ENCODE measurements at regions not wholly inside any gene's neighbourhood (a gene's known extent, or its start where the extent isn't known, plus 50 kb on each side); places are given as distances from the start of the nearest gene placed in this dataset.

- no TSS peak for BruUV-seq (replicated peaks)
- no peak overlapping the region for H3K27ac ChIP-seq (ENCODE audit: low read depth, low read length)
- H3K4me3 ChIP-seq (replicated peaks in 1 of 2; ENCODE audit: low read depth in 1 of 2, low read length in 2 of 2) = no peak overlapping the region
- no peaks in the 10 kb centered on the region for H3K9me2 ChIP-seq (ENCODE audit: insufficient read depth)
- H3K27me3 ChIP-seq (ENCODE audit: insufficient read depth, low read length) = no peaks in the 10 kb centered on the region
- H3K4me1 ChIP-seq (ENCODE audit: control insufficient read depth in 1 of 2, insufficient read depth in 2 of 2, low read length in 2 of 2) = no peaks in the 10 kb centered on the region
- POLR2A ChIA-PET = no interaction called here
- no peak overlapping the region for H2AFZ ChIP-seq (ENCODE audit: low read depth, low read length, poor library complexity, severe bottlenecking)
- CTCF ChIA-PET = no interaction called here
- peaks cover 11% of the 10 kb centered on the region in 2 experiments; a peak in 2 of 4 replicates for H3K9me3 ChIP-seq (ENCODE audit: control insufficient read depth in 1 of 2, insufficient read depth in 1 of 2, low read depth in 1 of 2, low read length in 2 of 2)
- H4K20me1 ChIP-seq (ENCODE audit: insufficient read depth) = no peaks in the 10 kb centered on the region
- H3K4me2 ChIP-seq (ENCODE audit: low read length) = no peak overlapping the region
- intact Hi-C loops (cut with micrococcal nuclease) = no loop called here
- no peaks in the 10 kb centered on the region for H3K79me2 ChIP-seq (ENCODE audit: insufficient read depth, low read length)
- RAD21 ChIA-PET (ENCODE audit: low non-redundant PET in 1 of 2, low total read pairs in 2 of 2, uncharacterized antibody in 2 of 2, unreplicated experiment in 2 of 2) = no interaction called here
- no peak overlapping the region for H3K9ac ChIP-seq (ENCODE audit: low read length)
- DNase-seq (ENCODE audit: low read depth, low spot score) = no peak
- no peak for ATAC-seq
- H3K36me3 ChIP-seq (ENCODE audit: control insufficient read depth in 1 of 2, insufficient read depth in 2 of 2, low read length in 2 of 2) = no peaks in the 10 kb centered on the region
- TF ChIP-seq CEBPB (IDR thresholded peaks at IDR 0.05; ENCODE audit: low read depth) = no peak
- no peak for TF ChIP-seq JUND (IDR thresholded peaks at IDR 0.05)
- TF ChIP-seq, protein P1, sequence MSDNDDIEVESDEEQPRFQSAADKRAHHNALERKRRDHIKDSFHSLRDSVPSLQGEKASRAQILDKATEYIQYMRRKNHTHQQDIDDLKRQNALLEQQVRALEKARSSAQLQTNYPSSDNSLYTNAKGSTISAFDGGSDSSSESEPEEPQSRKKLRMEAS (IDR thresholded peaks at IDR 0.05) = no peak
- no peak for TF ChIP-seq ZNF274 (IDR thresholded peaks at IDR 0.05; ENCODE audit: low read depth, low read length)
- no peak for TF ChIP-seq POLR2AphosphoS5 (IDR thresholded peaks at IDR 0.05; ENCODE audit: low read depth, low read length)
These were observed 1062.9 kb upstream of the EPHA6 start for GRCh38 chr3:95751509-95751908.

DNA sequence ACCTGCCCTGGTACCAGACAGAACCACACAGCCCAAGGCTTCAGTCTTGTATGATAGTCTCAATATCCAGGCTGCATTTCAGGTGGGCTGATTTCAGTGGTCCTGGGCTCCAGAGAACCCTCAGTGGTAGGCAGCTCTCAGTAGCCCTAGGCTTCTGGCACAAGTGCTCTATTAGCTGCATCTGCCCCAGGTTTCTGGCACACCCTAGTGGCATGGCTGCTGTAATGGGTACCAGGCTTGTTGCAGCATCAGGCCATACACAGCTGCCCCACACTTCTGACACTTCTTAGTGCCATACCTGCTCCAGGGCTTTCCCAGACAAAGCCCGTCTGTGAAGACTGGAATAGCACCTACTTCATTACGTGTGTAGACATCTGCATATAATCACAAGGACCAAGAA is 1062.2 kb upstream of the EPHA6 start:
- Histone ChIP-seq H3K4me1 (ENCODE audit: control insufficient read depth in 1 of 2, insufficient read depth in 2 of 2, low read length in 2 of 2) (no peaks in the 10 kb centered on the region), H3K79me2 (ENCODE audit: insufficient read depth, low read length) (no peaks in the 10 kb centered on the region), H3K9me3 (ENCODE audit: control insufficient read depth in 1 of 2, insufficient read depth in 1 of 2, low read depth in 1 of 2, low read length in 2 of 2) (peaks cover 11% of the 10 kb centered on the region in 2 experiments; a peak in 2 of 4 replicates), H4K20me1 (ENCODE audit: insufficient read depth) (no peaks in the 10 kb centered on the region), H2AFZ (ENCODE audit: low read depth, low read length, poor library complexity, severe bottlenecking) (no peak overlapping the region), H3K27ac (ENCODE audit: low read depth, low read length) (no peak overlapping the region), H3K9ac (ENCODE audit: low read length) (no peak overlapping the region), H3K4me2 (ENCODE audit: low read length) (no peak overlapping the region), H3K27me3 (ENCODE audit: insufficient read depth, low read length) (no peaks in the 10 kb centered on the region), H3K36me3 (ENCODE audit: control insufficient read depth in 1 of 2, insufficient read depth in 2 of 2, low read length in 2 of 2) (no peaks in the 10 kb centered on the region), H3K4me3 (replicated peaks in 1 of 2; ENCODE audit: low read depth in 1 of 2, low read length in 2 of 2) (no peak overlapping the region), H3K9me2 (ENCODE audit: insufficient read depth) (no peaks in the 10 kb centered on the region)
- POLR2A ChIA-PET = no interaction called here
- CTCF ChIA-PET = no interaction called here
- RAD21 ChIA-PET (ENCODE audit: low non-redundant PET in 1 of 2, low total read pairs in 2 of 2, uncharacterized antibody in 2 of 2, unreplicated experiment in 2 of 2) = no interaction called here
- no peak for DNase-seq (ENCODE audit: low read depth, low spot score)
- no peak for ATAC-seq
- TF ChIP-seq RAD21 (IDR thresholded peaks at IDR 0.05; ENCODE audit: low read depth) (no peak), SIN3A (IDR thresholded peaks at IDR 0.05; ENCODE audit: low read depth) (no peak), FOSL1 (IDR thresholded peaks at IDR 0.05; ENCODE audit: low read depth) (no peak), JUND (IDR thresholded peaks at IDR 0.05) (no peak), EZH2 (IDR thresholded peaks at IDR 0.05) (no peak), CEBPB (IDR thresholded peaks at IDR 0.05; ENCODE audit: low read depth) (no peak), SP1 (IDR thresholded peaks at IDR 0.05; ENCODE audit: low read depth) (no peak), CTCF (IDR thresholded peaks at IDR 0.05 in 2 of 3, conservative IDR thresholded peaks at IDR 0.05 in 1 of 3; ENCODE audit: borderline replicate concordance in 1 of 3, insufficient read depth in 1 of 3, low read depth in 2 of 3, low read length in 2 of 3) (no peak), EGR1 (IDR thresholded peaks at IDR 0.05; ENCODE audit: low read depth) (no peak), ZFX (IDR thresholded peaks at IDR 0.05) (no peak), ELF1 (IDR thresholded peaks at IDR 0.05; ENCODE audit: borderline replicate concordance, low read depth) (no peak), SRF (IDR thresholded peaks at IDR 0.05; ENCODE audit: low read depth) (no peak), CBX3 (IDR thresholded peaks at IDR 0.05; ENCODE audit: low read depth) (no peak)
- TF ChIP-seq, protein P2, sequence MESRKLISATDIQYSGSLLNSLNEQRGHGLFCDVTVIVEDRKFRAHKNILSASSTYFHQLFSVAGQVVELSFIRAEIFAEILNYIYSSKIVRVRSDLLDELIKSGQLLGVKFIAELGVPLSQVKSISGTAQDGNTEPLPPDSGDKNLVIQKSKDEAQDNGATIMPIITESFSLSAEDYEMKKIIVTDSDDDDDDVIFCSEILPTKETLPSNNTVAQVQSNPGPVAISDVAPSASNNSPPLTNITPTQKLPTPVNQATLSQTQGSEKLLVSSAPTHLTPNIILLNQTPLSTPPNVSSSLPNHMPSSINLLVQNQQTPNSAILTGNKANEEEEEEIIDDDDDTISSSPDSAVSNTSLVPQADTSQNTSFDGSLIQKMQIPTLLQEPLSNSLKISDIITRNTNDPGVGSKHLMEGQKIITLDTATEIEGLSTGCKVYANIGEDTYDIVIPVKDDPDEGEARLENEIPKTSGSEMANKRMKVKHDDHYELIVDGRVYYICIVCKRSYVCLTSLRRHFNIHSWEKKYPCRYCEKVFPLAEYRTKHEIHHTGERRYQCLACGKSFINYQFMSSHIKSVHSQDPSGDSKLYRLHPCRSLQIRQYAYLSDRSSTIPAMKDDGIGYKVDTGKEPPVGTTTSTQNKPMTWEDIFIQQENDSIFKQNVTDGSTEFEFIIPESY (IDR thresholded peaks at IDR 0.05; ENCODE audit: extremely low read depth, insufficient replicate concordance, low read length) = no peak
- no TSS peak for BruUV-seq (replicated peaks)
- intact Hi-C loops (cut with micrococcal nuclease) = no loop called here
